Panc1 (cell line): ENCODE measurements at regions not wholly inside any gene's neighbourhood (a gene's known extent, or its start where the extent isn't known, plus 50 kb on each side); places are given as distances from the start of the nearest gene placed in this dataset.

Source experiments
- ATAC-seq: fragments of 200-7000 bp; cut with Tn5 transposase; 2 replicates; pipeline ENCODE4 v1.9.1; 2020; ENCODE audit warnings: mild to moderate bottlenecking, moderate library complexity
- BruUV-seq: library from RNA; stranded (reverse); fragments of 400-500 nt; replicated peaks from 2 replicates; lab custom pipeline; 2021; lab: Mats Ljungman, UMichigan
- CTCF ChIA-PET: fragments of 300-600 bp; sonication (Branson Sonifier 250); formaldehyde crosslinking; loops from one replicate; lab custom pipeline; 2022; ENCODE audit warnings: antibody characterized with exemption; lab: Charles Lee
- POLR2A ChIA-PET: fragments of 300-600 bp; sonication (Branson Sonifier 250); formaldehyde crosslinking; loops from one replicate; lab custom pipeline; 2022; ENCODE audit warnings: antibody characterized with exemption; lab: Charles Lee
- DNase-seq: peaks from one replicate; pipeline ENCODE4 v3.0.0-alpha.2; 2010; ENCODE audit warnings: low read depth, low spot score
- H3K27ac ChIP-seq: 2 replicates; pipeline ENCODE4 v1.5.1; 2011; ENCODE audit warnings: mild to moderate bottlenecking, low read length, inconsistent platforms
- H3K27me3 ChIP-seq: fragments of 200-500 bp; sonication (Bioruptor generic); 2 replicates; pipeline ENCODE4 v1.6.0; 2014; ENCODE audit warnings: low read length, inconsistent platforms; ENCODE audit not compliant: control insufficient read depth, insufficient read depth
- H3K36me3 ChIP-seq: fragments of 200-500 bp; sonication (Bioruptor generic); 2 replicates; pipeline ENCODE4 v1.5.1; 2014; ENCODE audit warnings: inconsistent platforms, mild to moderate bottlenecking, low read length, moderate library complexity; ENCODE audit not compliant: control insufficient read depth, insufficient read depth
- H3K4me1 ChIP-seq: 2 replicates; pipeline ENCODE4 v1.5.1; 2011; ENCODE audit warnings: inconsistent platforms, mild to moderate bottlenecking, low read length, moderate library complexity; ENCODE audit not compliant: control insufficient read depth, insufficient read depth
- H3K4me3 ChIP-seq, 2 experiments: 2 replicates each; pipeline ENCODE4 v1.5.1; 2011 to 2012; ENCODE audit warnings: low read depth in 2 of 2, low read length in 2 of 2, mild to moderate bottlenecking in 2 of 2, inconsistent platforms in 1 of 2, moderate library complexity in 1 of 2
- H3K9me3 ChIP-seq: fragments of 200-500 bp; sonication (Bioruptor generic); 2 replicates; pipeline ENCODE4 v1.5.1; 2014; ENCODE audit warnings: low read depth, mild to moderate bottlenecking, inconsistent platforms, low read length, moderate library complexity; ENCODE audit not compliant: control insufficient read depth, insufficient read depth
- POLR2AphosphoS5 ChIP-seq: IDR thresholded peaks from 2 replicates; pipeline ENCODE4 v1.6.1; 2012; ENCODE audit warnings: mild to moderate bottlenecking, low read depth, low read length, moderate library complexity
- SIN3A ChIP-seq: IDR thresholded peaks from 2 replicates; pipeline ENCODE4 v1.6.1; 2012; ENCODE audit warnings: low read depth, mild to moderate bottlenecking, low read length, moderate library complexity, borderline replicate concordance; ENCODE audit not compliant: insufficient read depth
- TCF7L2 ChIP-seq: IDR thresholded peaks from 2 replicates; pipeline ENCODE4 v1.6.1; 2011; ENCODE audit warnings: mild to moderate bottlenecking, low read depth, low read length, inconsistent platforms
- in situ Hi-C: cut with HindIII; loops from 2 replicates; pipeline ENCODE4 v1.10.0; 2016; ENCODE audit warnings: low sequenced_read_pairs, low pct_unique_long_range_greater_than_20kb
- intact Hi-C: fragments of 100-400 bp; cut with micrococcal nuclease; formaldehyde crosslinking; loops from one replicate; pipeline ENCODE4 v1.10.0; 2022; ENCODE audit not compliant: unreplicated experiment
- TF ChIP-seq, protein P1 (sequence below), 2 experiments: IDR thresholded peaks; 2 replicates each; pipeline ENCODE4 v1.6.1; 2011 to 2012; ENCODE audit warnings: low read depth in 2 of 2, control low read depth in 1 of 2, low read length in 1 of 2, mild to moderate bottlenecking in 1 of 2, moderate library complexity in 1 of 2; ENCODE audit not compliant: insufficient read depth in 1 of 2
- TF ChIP-seq, protein P2 (sequence below): fragments of 450-650 bp; IDR thresholded peaks from 2 replicates; pipeline ENCODE4 v1.5.1; 2017; ENCODE audit warnings: mild to moderate bottlenecking

DNA sequence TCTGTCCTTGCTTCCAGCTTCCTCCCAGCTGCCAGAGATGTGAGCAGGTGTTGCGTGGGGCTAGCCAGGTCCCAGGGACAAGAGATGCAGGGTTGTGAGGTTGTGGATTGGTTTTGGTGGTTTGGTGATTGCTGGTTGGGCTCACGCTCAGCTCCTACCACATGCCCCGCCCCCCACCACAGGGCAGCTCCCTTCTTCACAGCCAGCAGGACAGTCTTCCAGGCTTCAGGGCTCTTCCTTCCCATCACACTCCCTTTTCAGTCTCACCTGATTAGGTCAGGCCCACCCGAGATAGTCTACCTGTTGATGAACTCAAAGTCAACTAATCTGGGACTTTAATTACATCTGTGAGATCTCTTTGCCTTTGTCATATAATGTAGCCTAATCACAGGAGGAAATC lies 52.0 kb upstream of the GLI2 start:
- ChIA-PET CTCF (no interaction called here), POLR2A (no interaction called here)
- no TSS peak for BruUV-seq
- Histone ChIP-seq H3K36me3 (no peaks in the 10 kb centered on the region), H3K4me1 (0 out of 2 replicates have a peak, but pooled peaks cover 2% of the 10 kb centered on the region), H3K27me3 (0 out of 2 replicates have a peak, but pooled peaks cover 2% of the 10 kb centered on the region), H3K4me3 (no peak overlapping the region), H3K27ac (no peak overlapping the region), H3K9me3 (no peaks in the 10 kb centered on the region)
- ATAC-seq (no peak), DNase-seq (no peak)
- no peak for TF ChIP-seq POLR2AphosphoS5
- no peak for TF ChIP-seq TCF7L2
- TF ChIP-seq SIN3A: no peak
- TF ChIP-seq, protein P1, sequence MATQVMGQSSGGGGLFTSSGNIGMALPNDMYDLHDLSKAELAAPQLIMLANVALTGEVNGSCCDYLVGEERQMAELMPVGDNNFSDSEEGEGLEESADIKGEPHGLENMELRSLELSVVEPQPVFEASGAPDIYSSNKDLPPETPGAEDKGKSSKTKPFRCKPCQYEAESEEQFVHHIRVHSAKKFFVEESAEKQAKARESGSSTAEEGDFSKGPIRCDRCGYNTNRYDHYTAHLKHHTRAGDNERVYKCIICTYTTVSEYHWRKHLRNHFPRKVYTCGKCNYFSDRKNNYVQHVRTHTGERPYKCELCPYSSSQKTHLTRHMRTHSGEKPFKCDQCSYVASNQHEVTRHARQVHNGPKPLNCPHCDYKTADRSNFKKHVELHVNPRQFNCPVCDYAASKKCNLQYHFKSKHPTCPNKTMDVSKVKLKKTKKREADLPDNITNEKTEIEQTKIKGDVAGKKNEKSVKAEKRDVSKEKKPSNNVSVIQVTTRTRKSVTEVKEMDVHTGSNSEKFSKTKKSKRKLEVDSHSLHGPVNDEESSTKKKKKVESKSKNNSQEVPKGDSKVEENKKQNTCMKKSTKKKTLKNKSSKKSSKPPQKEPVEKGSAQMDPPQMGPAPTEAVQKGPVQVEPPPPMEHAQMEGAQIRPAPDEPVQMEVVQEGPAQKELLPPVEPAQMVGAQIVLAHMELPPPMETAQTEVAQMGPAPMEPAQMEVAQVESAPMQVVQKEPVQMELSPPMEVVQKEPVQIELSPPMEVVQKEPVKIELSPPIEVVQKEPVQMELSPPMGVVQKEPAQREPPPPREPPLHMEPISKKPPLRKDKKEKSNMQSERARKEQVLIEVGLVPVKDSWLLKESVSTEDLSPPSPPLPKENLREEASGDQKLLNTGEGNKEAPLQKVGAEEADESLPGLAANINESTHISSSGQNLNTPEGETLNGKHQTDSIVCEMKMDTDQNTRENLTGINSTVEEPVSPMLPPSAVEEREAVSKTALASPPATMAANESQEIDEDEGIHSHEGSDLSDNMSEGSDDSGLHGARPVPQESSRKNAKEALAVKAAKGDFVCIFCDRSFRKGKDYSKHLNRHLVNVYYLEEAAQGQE (IDR thresholded peaks at IDR 0.05; ENCODE audit: insufficient read depth in 1 of 2, low read depth in 2 of 2, low read length in 1 of 2): no peak
- TF ChIP-seq, protein P2, sequence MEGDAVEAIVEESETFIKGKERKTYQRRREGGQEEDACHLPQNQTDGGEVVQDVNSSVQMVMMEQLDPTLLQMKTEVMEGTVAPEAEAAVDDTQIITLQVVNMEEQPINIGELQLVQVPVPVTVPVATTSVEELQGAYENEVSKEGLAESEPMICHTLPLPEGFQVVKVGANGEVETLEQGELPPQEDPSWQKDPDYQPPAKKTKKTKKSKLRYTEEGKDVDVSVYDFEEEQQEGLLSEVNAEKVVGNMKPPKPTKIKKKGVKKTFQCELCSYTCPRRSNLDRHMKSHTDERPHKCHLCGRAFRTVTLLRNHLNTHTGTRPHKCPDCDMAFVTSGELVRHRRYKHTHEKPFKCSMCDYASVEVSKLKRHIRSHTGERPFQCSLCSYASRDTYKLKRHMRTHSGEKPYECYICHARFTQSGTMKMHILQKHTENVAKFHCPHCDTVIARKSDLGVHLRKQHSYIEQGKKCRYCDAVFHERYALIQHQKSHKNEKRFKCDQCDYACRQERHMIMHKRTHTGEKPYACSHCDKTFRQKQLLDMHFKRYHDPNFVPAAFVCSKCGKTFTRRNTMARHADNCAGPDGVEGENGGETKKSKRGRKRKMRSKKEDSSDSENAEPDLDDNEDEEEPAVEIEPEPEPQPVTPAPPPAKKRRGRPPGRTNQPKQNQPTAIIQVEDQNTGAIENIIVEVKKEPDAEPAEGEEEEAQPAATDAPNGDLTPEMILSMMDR: no peak
- intact Hi-C loops: no loop called here
- in situ Hi-C loops: no loop called here

DNA sequence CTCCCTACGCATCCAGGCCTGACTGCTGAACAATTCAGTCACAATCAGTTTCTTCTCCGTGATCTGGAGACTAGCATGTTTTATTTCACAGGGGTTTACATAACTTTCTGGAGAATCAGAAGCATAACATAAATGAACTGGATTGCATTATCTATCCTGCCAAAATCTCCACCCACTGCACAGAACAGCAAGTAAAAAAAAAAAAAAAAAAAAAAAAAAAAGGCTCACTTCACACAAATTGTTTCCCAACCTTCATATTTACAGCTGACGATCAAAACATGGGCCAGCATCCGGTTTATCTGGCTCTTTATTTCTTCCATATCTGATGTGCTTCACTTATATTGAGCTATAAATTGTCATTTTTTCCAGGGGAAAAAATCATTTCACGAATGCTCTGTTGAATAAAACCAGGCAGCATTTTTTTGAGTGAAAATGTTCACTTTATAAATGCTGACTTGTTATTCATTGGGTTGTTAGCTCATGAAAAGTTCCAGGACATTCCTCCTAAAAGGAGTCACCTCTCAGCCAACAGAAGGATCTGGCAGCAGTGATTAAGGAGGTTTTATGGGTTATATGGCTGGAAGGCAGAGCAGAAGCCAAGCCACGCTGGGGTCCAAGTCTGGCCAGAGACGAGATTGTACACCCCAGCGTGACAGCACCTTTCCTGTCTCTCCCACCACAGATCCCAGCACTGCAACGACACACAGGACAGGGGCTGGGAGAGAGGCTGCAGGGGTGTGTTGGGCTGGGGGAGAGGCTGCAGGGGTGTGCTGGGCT lies 51.2 kb upstream of the GLI2 start:
- no peaks in the 10 kb centered on the region for H3K9me3 ChIP-seq
- in situ Hi-C loops (no loop called here), intact Hi-C loops (no loop called here)
- H3K36me3 ChIP-seq: no peaks in the 10 kb centered on the region
- DNase-seq: no peak
- BruUV-seq: no TSS peak
- ChIA-PET CTCF (interaction anchor here (0.7 kb wide), 1 partner anchor 341 kb away, joined by 11 read pairs; no protein-coding TSS in a partner anchor), POLR2A (interaction anchor here (0.6 kb wide), 1 partner anchor 458 kb away, joined by 9 read pairs; no protein-coding TSS in a partner anchor)
- 0 out of 2 replicates have a peak, but pooled peaks cover 2% of the 10 kb centered on the region for H3K4me1 ChIP-seq
- H3K27ac ChIP-seq: no peak overlapping the region
- H3K4me3 ChIP-seq: no peak overlapping the region
- 0 out of 2 replicates have a peak, but pooled peaks cover 2% of the 10 kb centered on the region for H3K27me3 ChIP-seq
- ATAC-seq: no peak
- TF ChIP-seq, protein P1 (IDR thresholded peaks at IDR 0.05; ENCODE audit: insufficient read depth in 1 of 2, low read depth in 2 of 2, low read length in 1 of 2): no peak
